ENCODE measurements at regions not wholly inside any gene's neighbourhood (a gene's known extent, or its start where the extent isn't known, plus 50 kb on each side); places are given as distances from the start of the nearest gene placed in this dataset.

DNA sequence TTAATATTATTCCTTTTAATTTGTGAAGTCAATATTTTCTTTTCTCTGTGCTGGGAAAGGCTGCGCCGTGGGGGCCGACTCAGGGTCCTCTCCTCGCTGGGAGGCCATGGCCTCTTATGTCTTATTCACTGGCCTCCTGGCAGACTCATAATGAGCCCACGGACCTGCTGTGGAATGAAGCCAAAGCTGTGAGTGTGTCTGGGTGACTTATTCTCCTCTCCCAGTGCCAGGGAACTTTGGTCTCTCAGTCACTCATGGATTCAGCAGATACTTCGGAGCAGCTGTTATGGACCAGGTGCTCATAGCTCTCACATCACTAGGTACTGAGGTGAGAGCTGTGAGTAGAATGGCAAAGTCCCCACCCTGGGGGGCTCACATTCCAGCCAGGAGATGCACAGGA lies 297.6 kb downstream of the CDH26 start:
- DNase-seq (no peak), ATAC-seq (no peak)
- Mint-ChIP-seq H3K27me3 (no peaks in the 10 kb centered on the region), H3K9me3 (no peaks in the 10 kb centered on the region), H3K36me3 (ENCODE audit: low read depth) (no peaks in the 10 kb centered on the region), H3K4me1 (ENCODE audit: low read depth) (no peaks in the 10 kb centered on the region), H3K27ac (no peak overlapping the region), H3K4me3 (no peak overlapping the region)
- CTCF ChIA-PET, result no interaction called here
- TF ChIP-seq, protein P1, sequence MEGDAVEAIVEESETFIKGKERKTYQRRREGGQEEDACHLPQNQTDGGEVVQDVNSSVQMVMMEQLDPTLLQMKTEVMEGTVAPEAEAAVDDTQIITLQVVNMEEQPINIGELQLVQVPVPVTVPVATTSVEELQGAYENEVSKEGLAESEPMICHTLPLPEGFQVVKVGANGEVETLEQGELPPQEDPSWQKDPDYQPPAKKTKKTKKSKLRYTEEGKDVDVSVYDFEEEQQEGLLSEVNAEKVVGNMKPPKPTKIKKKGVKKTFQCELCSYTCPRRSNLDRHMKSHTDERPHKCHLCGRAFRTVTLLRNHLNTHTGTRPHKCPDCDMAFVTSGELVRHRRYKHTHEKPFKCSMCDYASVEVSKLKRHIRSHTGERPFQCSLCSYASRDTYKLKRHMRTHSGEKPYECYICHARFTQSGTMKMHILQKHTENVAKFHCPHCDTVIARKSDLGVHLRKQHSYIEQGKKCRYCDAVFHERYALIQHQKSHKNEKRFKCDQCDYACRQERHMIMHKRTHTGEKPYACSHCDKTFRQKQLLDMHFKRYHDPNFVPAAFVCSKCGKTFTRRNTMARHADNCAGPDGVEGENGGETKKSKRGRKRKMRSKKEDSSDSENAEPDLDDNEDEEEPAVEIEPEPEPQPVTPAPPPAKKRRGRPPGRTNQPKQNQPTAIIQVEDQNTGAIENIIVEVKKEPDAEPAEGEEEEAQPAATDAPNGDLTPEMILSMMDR (IDR thresholded peaks at IDR 0.05), result no peak
- intact Hi-C loops (cut with micrococcal nuclease), result no loop called here
- POLR2A ChIA-PET, result no interaction called here

DNA sequence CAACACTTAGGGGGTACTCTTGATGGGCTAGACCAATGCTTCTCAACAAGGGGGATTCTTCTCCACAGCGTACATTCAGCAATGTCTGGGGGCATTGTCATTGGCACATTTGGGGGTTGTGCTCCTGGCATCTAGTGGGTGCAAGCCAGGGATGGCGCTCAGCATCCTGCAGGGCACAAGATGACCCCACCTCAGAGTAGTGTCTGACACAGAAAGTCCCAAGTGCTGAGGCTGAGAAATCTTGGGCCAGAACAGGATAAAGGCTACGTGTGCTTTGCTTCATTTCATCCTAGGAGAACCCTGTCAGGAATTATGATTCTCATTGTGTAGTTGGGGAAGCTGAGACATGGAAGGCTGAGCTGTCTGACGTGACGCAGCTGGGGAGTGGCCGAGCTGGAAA lies 298.6 kb downstream of the CDH26 start:
- POLR2A ChIA-PET, result no interaction called here

DNA sequence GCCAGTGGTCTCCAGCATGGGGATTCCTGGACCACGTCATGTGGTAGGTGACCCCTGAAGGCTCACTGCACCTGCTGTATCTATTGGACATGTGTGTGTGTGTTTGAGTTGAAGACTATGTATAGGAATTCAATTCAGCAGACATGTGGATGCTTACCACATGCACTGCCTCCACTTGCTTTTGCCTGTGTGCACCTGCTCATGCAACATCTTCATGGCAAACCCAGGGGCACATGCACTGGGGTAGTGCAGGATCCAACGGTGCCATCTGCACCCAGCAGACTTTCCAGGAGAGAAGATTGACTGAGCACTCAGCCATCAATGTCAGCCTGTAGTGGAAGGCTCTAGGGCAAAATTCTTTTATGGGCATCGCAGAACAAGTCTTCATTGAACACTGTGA lies 299.4 kb downstream of the CDH26 start:
- TF ChIP-seq, protein P1 (IDR thresholded peaks at IDR 0.05), result no peak
- no peak overlapping the region for H3K27ac Mint-ChIP-seq
- no peaks in the 10 kb centered on the region for H3K27me3 Mint-ChIP-seq
- CTCF ChIA-PET, result no interaction called here
- intact Hi-C loops (cut with micrococcal nuclease), result no loop called here
- no peak for ATAC-seq
- H3K9me3 Mint-ChIP-seq, result no peaks in the 10 kb centered on the region
- no peak for DNase-seq
- H3K36me3 Mint-ChIP-seq (ENCODE audit: low read depth), result no peaks in the 10 kb centered on the region
- H3K4me1 Mint-ChIP-seq (ENCODE audit: low read depth), result no peaks in the 10 kb centered on the region
- POLR2A ChIA-PET, result no interaction called here
- no peak overlapping the region for H3K4me3 Mint-ChIP-seq

More for the DNA sequence above, 298.6 kb downstream of the CDH26 start:
- Mint-ChIP-seq H3K4me1 (ENCODE audit: low read depth) (no peaks in the 10 kb centered on the region), H3K27me3 (no peaks in the 10 kb centered on the region), H3K36me3 (ENCODE audit: low read depth) (no peaks in the 10 kb centered on the region), H3K9me3 (no peaks in the 10 kb centered on the region), H3K27ac (no peak overlapping the region), H3K4me3 (no peak overlapping the region)
- DNase-seq, result no peak
- no peak for ATAC-seq
- intact Hi-C loops (cut with micrococcal nuclease), result no loop called here
- TF ChIP-seq, protein P1 (IDR thresholded peaks at IDR 0.05), result no peak
- CTCF ChIA-PET, result no interaction called here

DNA sequence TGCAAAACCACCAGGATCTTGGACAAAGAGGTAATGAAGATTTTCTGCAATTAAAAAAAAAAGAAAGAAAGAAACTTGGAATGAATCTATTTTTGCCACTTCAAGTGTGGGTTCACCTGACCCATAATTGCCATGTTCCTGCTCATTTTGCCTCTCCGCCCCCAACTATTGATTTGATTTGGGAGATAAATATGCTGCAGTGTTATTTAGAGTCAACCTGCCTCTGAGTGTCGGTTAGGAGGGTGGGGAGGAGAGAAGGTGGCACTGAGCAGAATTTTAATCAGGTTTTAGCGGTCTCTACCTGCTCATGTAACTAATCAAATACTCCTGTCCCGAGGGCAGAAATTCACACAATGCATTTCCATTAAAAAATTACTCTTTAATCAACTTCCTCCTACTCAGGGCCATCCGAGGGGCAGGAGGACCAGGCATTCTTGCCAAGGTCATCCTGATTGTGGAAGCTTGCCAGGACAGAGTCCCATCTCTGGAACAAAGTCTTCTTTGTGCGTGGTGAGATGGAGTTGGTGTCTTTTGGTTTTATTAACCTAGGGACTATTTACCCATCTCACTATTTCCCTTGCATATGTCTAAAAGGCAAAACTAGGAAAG lies 300.1 kb downstream of the CDH26 start:
- intact Hi-C loops (cut with micrococcal nuclease), result no loop called here
- CTCF ChIA-PET, result no interaction called here
- DNase-seq (no peak), ATAC-seq (no peak)
- no peaks in the 10 kb centered on the region for H3K36me3 Mint-ChIP-seq (ENCODE audit: low read depth)
- no peak overlapping the region for H3K27ac Mint-ChIP-seq
- TF ChIP-seq, protein P1 (IDR thresholded peaks at IDR 0.05), result no peak
- POLR2A ChIA-PET, result no interaction called here
- no peak overlapping the region for H3K4me3 Mint-ChIP-seq
- no peaks in the 10 kb centered on the region for H3K9me3 Mint-ChIP-seq
- no peaks in the 10 kb centered on the region for H3K4me1 Mint-ChIP-seq (ENCODE audit: low read depth)
- no peaks in the 10 kb centered on the region for H3K27me3 Mint-ChIP-seq

DNA sequence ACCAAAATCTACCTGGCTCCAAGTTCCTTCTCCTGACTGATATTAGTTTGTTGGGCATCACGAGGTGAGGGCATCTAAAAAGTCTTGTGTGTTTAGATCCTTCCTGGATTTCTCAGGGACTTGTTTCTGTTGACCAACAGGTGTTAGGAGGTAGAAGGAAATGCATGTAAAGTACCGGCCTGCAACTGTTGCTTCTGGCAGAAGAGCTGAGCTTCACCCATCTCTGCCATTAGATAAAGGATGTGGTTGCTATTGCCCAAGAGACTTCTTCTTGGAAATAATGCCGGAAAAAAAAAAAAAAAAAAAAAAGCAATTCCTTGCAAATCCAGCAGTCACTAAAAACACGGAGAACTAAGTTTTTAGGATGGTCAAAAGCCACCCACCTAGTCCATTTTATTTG lies 303.1 kb downstream of the CDH26 start:
- ATAC-seq (no peak), DNase-seq (no peak)
- Mint-ChIP-seq H3K4me3 (no peak overlapping the region), H3K36me3 (ENCODE audit: low read depth) (no peaks in the 10 kb centered on the region), H3K4me1 (ENCODE audit: low read depth) (peaks cover 11% of the 10 kb centered on the region), H3K27me3 (no peaks in the 10 kb centered on the region), H3K9me3 (no peaks in the 10 kb centered on the region), H3K27ac (no peak overlapping the region)
- POLR2A ChIA-PET, result no interaction called here
- intact Hi-C loops (cut with micrococcal nuclease), result no loop called here
- TF ChIP-seq, protein P1 (IDR thresholded peaks at IDR 0.05), result no peak
- CTCF ChIA-PET, result interaction anchor here (2.0 to 5.0 kb wide), 3 partner anchors 10 to 203 kb away, joined by 10 to 24 read pairs (median 15); no protein-coding TSS in a partner anchor

All from activated CD8-positive, alpha-beta T cell treated with anti-CD3 and anti-CD28 coated beads for 36 hours (primary cell).